ENCODE measurements at regions not wholly inside any gene's neighbourhood (a gene's known extent, or its start where the extent isn't known, plus 50 kb on each side); places are given as distances from the start of the nearest gene placed in this dataset.

GRCh38 chr19:31546205-31546960 is 197.1 kb upstream of the TSHZ3 start:
- CTCF ChIA-PET: interaction anchor here (1.0 to 1.5 kb wide), 2 partner anchors 278 to 678 kb away, joined by 3 to 8 read pairs; no protein-coding TSS in a partner anchor
- POLR2A ChIA-PET: interaction anchor here (0.6 kb wide), 1 partner anchor 17 kb away, joined by 5 read pairs; no protein-coding TSS in a partner anchor
- no peak overlapping the region for H3K9ac ChIP-seq
- WGBS (ENCODE audit: low lambda C conversion rate): 29% methylated on average over 9 of the region's 9 CpGs
- no peak overlapping the region for H3K27ac ChIP-seq (ENCODE audit: low read depth in 2 of 2, low read length in 1 of 2)
- peaks cover 0 to 2% of the 10 kb centered on the region in 2 experiments; a peak in 1 of 4 replicates for H3K4me1 ChIP-seq (ENCODE audit: control insufficient read depth in 1 of 2, insufficient read depth in 2 of 2, low read depth in 1 of 2, low read length in 1 of 2)
- H4K20me1 ChIP-seq (ENCODE audit: insufficient read depth): no peaks in the 10 kb centered on the region
- no peaks in the 10 kb centered on the region for H3K36me3 ChIP-seq (replicated peaks in 1 of 2; ENCODE audit: control insufficient read depth in 1 of 2, insufficient read depth in 2 of 2, low read length in 1 of 2)
- H3K4me2 ChIP-seq: no peak overlapping the region
- no peaks in the 10 kb centered on the region for H3K79me2 ChIP-seq (ENCODE audit: insufficient read depth)
- no peaks in the 10 kb centered on the region for H3K9me2 ChIP-seq
- no peaks in the 10 kb centered on the region for H3F3A ChIP-seq (replicated peaks; ENCODE audit: insufficient read depth)
- no peak overlapping the region for H2AFZ ChIP-seq (ENCODE audit: low read depth)
- no peak overlapping the region for H3K4me3 ChIP-seq (ENCODE audit: low read depth in 2 of 2, low read length in 1 of 2)
- no peaks in the 10 kb centered on the region for H3K9me3 ChIP-seq
- TF ChIP-seq EZH2phosphoT487 (IDR thresholded peaks at IDR 0.05; ENCODE audit: borderline replicate concordance, low read depth) (no peak), MEF2A (IDR thresholded peaks at IDR 0.05; ENCODE audit: borderline replicate concordance, low read depth) (no peak), TCF12 (IDR thresholded peaks at IDR 0.05) (no peak), USF1 (IDR thresholded peaks at IDR 0.05; ENCODE audit: borderline replicate concordance, low read depth) (no peak), FOXJ3 (CRISPR knock-in tag; IDR thresholded peaks at IDR 0.05) (no peak), RFX5 (IDR thresholded peaks at IDR 0.05; ENCODE audit: low read length) (no peak), MXI1 (IDR thresholded peaks at IDR 0.05; ENCODE audit: low read depth, low read length) (no peak), RXRA (IDR thresholded peaks at IDR 0.05; ENCODE audit: borderline replicate concordance, low read depth) (no peak), FOSL2 (IDR thresholded peaks at IDR 0.05; ENCODE audit: borderline replicate concordance, low read depth) (no peak), TAF1 (IDR thresholded peaks at IDR 0.05; ENCODE audit: borderline replicate concordance, low read depth, low read length) (no peak), RAD21 (IDR thresholded peaks at IDR 0.05; ENCODE audit: low read length) (no peak), GATA2 (CRISPR knock-in tag; IDR thresholded peaks at IDR 0.05) (no peak), NFIC (IDR thresholded peaks at IDR 0.05; ENCODE audit: borderline replicate concordance) (no peak), POLR2AphosphoS5 (IDR thresholded peaks at IDR 0.05; ENCODE audit: low read depth, low read length) (no peak), FOXM1 (IDR thresholded peaks at IDR 0.05; ENCODE audit: low read depth) (no peak), RCOR1 (IDR thresholded peaks at IDR 0.05; ENCODE audit: low read length) (no peak), USF2 (IDR thresholded peaks at IDR 0.05; ENCODE audit: borderline replicate concordance, low read depth, low read length) (no peak), SIN3A (IDR thresholded peaks at IDR 0.05; ENCODE audit: borderline replicate concordance, low read depth, low read length) (no peak), NRF1 (IDR thresholded peaks at IDR 0.05; ENCODE audit: low read depth, low read length) (no peak)
- DNase-seq: no peak
- no peaks in the 10 kb centered on the region for H3K27me3 ChIP-seq (ENCODE audit: insufficient read depth)

Measured in SK-N-SH (cell line).